ENCODE measurements at regions not wholly inside any gene's neighbourhood (a gene's known extent, or its start where the extent isn't known, plus 50 kb on each side); places are given as distances from the start of the nearest gene placed in this dataset.

DNA sequence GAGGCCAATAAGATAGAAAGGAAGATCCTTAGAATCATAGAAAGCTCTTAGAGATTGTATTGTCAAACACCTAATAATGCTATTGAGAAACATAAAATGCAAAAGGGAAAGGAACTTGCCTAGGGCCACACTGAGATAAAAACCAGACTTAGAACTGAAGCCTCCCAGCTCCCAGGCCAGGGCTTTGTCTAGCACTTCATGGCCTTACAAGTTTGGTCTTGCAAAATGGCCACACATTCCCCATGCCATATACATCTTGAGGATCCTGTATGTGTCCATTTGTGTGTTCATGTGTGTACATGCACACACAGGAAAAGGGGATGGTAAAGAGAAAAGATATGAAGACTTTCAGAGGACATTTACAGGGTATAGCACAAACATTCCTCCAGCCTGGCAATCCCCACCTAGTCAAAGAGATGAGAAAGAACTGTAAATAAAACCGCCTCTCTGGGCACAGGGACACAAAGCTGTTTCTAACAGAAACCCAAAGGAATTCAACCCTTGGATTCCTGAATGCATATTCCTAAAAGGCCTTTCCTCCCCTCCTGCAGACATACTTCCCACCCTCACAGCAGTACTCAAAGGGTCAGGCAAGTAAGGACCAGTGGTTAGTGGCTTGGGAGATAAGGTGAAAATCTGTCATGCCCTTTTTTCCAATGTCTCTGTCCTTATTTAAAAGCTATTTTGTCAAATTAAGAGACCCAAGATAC lies 99.7 kb upstream of the KLHL29 start:
- no peak for TF ChIP-seq CTCF (conservative IDR thresholded peaks at IDR 0.05; ENCODE audit: low read depth, low read length)
- H3K4me3 ChIP-seq (ENCODE audit: low read length): no peak overlapping the region
- no peak for DNase-seq (ENCODE audit: low read depth)

- no peak for DNase-seq (ENCODE audit: low read depth)
- no peak for TF ChIP-seq CTCF (conservative IDR thresholded peaks at IDR 0.05; ENCODE audit: low read depth, low read length)
- H3K4me3 ChIP-seq (ENCODE audit: low read length): no peak overlapping the region
Observed at GRCh38 chr2:23286031-23286757, 98.8 kb upstream of the KLHL29 start.

DNA sequence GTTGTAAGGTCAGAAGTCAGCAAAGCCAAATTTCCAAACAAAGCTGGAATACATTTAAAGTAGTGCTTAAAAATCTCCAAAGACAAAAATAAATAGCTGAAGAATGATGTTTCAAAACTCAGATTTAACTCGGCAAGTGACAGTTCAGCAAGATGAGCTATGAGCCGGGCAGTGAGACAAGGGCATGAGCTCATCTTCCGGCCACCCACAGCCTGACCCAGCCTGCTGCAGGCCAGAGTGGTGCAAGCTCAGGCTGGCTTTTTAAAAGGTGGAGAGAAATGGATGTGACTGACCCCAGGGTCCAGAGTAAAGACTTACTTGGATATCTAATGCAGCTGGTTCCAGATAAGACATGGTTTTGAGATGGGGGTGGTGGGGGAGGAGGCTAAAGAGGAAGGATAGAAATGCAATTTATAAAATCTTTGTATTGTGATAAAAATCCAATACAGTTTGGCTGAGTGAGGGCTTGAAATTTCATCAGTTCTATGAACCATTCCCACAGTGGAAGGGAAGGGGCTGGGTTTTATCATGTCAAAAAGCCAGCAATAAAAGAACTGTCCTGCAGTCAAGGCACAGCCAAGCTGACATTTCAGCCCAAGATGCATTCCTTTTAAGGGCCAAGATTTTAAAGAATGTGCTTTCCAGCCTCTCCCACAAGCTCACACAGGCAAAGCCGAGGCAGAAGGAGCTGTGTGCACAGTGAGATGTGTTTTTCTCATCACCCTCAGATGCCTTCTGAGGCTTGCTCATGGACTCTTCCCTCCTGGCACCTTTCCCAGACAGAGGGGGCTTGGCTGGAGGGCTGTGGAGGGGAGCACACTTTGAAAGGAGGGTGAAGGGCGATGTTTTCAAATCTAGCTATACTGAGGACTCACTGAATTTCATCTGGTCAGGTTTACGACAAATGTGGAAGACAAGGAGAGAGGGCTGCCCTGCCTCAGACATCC lies 97.9 kb upstream of the KLHL29 start:
- TF ChIP-seq CTCF (conservative IDR thresholded peaks at IDR 0.05; ENCODE audit: low read depth, low read length): no peak
- peak; percentile 64 for DNase-seq (ENCODE audit: low read depth)
- H3K4me3 ChIP-seq (ENCODE audit: low read length): no peak overlapping the region

GRCh38 chr2:23289671-23290070 lies 95.3 kb upstream of the KLHL29 start:
- no peak for TF ChIP-seq CTCF (conservative IDR thresholded peaks at IDR 0.05; ENCODE audit: low read depth, low read length)
- no peak for DNase-seq (ENCODE audit: low read depth)
- no peak overlapping the region for H3K4me3 ChIP-seq (ENCODE audit: low read length)

GRCh38 chr2:23291239-23291638 lies 93.7 kb upstream of the KLHL29 start:
- no peak overlapping the region for H3K4me3 ChIP-seq (ENCODE audit: low read length)
- no peak for DNase-seq (ENCODE audit: low read depth)
- no peak for TF ChIP-seq CTCF (conservative IDR thresholded peaks at IDR 0.05; ENCODE audit: low read depth, low read length)

DNA sequence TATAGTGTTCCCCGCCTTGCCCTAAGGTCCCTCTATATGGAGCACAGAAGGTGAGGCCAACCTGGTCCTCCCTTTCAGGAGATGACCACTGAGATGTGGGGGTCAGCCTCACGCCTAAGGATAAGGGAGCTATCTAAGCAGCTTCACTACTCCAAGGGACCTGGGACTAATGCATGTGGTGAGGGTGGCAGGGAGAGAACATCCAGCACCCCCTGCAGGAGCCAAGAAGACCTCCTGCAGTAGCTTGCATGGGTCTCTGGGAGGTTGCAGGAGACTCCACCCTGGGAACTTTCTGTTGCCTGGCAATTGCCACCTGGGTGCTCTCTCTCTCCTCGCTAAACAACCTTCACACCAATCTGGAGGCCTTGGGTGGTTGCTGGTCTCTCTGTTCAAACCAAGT lies 93.0 kb upstream of the KLHL29 start:
- DNase-seq (ENCODE audit: low read depth): no peak
- no peak overlapping the region for H3K4me3 ChIP-seq (ENCODE audit: low read length)
- no peak for TF ChIP-seq CTCF (conservative IDR thresholded peaks at IDR 0.05; ENCODE audit: low read depth, low read length)

Data from retinal pigment epithelial cell (primary cell).